ENCODE measurements at regions not wholly inside any gene's neighbourhood (a gene's known extent, or its start where the extent isn't known, plus 50 kb on each side); places are given as distances from the start of the nearest gene placed in this dataset.

- H3K9me1 ChIP-seq (ENCODE audit: insufficient read depth, low read length): no peaks in the 10 kb centered on the region
- intact Hi-C loops (cut with micrococcal nuclease) (no loop called here), dilution Hi-C loops (cut with HindIII; ENCODE audit: low sequenced_read_pairs, unreplicated experiment) (no loop called here), in situ Hi-C loops (cut with MboI; ENCODE audit: low sequenced_read_pairs) (no loop called here)
- BruUV-seq (replicated peaks): no TSS peak
- no peaks in the 10 kb centered on the region for H4K20me1 ChIP-seq (ENCODE audit: insufficient read depth, low read length)
- no peaks in the 10 kb centered on the region for H3K4me1 ChIP-seq (ENCODE audit: control insufficient read depth, insufficient read depth, low read length)
- H4K5ac ChIP-seq (ENCODE audit: low read depth, low read length): no peak overlapping the region
- H4K8ac ChIP-seq (ENCODE audit: low read depth in 2 of 2, low read length in 2 of 2): no peak overlapping the region
- H3K9ac ChIP-seq (ENCODE audit: low read depth, low read length): no peak overlapping the region
- no peak overlapping the region for H3K4me3 ChIP-seq (ENCODE audit: insufficient read depth, low read depth, low read length)
- no peaks in the 10 kb centered on the region for H3K79me1 ChIP-seq (ENCODE audit: low read depth in 1 of 2, low read length in 2 of 2)
- no peak overlapping the region for H2AK5ac ChIP-seq (ENCODE audit: low read depth, low read length)
- no CpG with 5 or more reads among the region's 3 CpGs for WGBS, 2 experiments (ENCODE audit: extremely low coverage in 2 of 2, insufficient read length in 1 of 2)
- DNase-seq: no peak
- no peak overlapping the region for H3K4ac ChIP-seq (ENCODE audit: low read depth, low read length)
- H2AFZ ChIP-seq (replicated peaks; ENCODE audit: low read length, poor library complexity): no peak overlapping the region
- no peak overlapping the region for H2BK120ac ChIP-seq (ENCODE audit: low read depth, low read length)
- TF ChIP-seq MAZ (IDR thresholded peaks at IDR 0.05; ENCODE audit: borderline replicate concordance, low read depth, low read length) (no peak), POLR2A (IDR thresholded peaks at IDR 0.05; ENCODE audit: low read depth, low read length) (no peak), RAD21 (IDR thresholded peaks at IDR 0.05; ENCODE audit: low read length) (no peak), NFE2L2 (IDR thresholded peaks at IDR 0.05; ENCODE audit: low read depth, low read length) (no peak), MXI1 (IDR thresholded peaks at IDR 0.05; ENCODE audit: borderline replicate concordance, low read depth, low read length) (no peak), MAFK (IDR thresholded peaks at IDR 0.05; ENCODE audit: low read depth, low read length) (no peak), SMC3 (IDR thresholded peaks at IDR 0.05; ENCODE audit: low read depth, low read length) (no peak), RFX5 (IDR thresholded peaks at IDR 0.05; ENCODE audit: low read depth, low read length) (no peak), CHD1 (IDR thresholded peaks at IDR 0.05; ENCODE audit: low read depth, low read length) (no peak), CTCF (conservative IDR thresholded peaks at IDR 0.05; ENCODE audit: low read depth, low read length) (no peak), USF2 (IDR thresholded peaks at IDR 0.05; ENCODE audit: low read depth, low read length) (no peak), RCOR1 (IDR thresholded peaks at IDR 0.05; ENCODE audit: insufficient replicate concordance, low read length) (no peak), FOS (IDR thresholded peaks at IDR 0.05; ENCODE audit: low read depth, low read length) (no peak), ELK1 (IDR thresholded peaks at IDR 0.05; ENCODE audit: borderline replicate concordance, low read depth, low read length) (no peak), CEBPB (IDR thresholded peaks at IDR 0.05; ENCODE audit: low read depth, low read length) (no peak), BHLHE40 (IDR thresholded peaks at IDR 0.05; ENCODE audit: low read depth, low read length) (no peak)
- no peak overlapping the region for H3K23ac ChIP-seq (ENCODE audit: low read depth, low read length)
- no peak overlapping the region for H3K27ac ChIP-seq (ENCODE audit: insufficient read depth, low read length)
- H3K18ac ChIP-seq (ENCODE audit: low read depth, low read length): no peak overlapping the region
- H2BK5ac ChIP-seq (ENCODE audit: low read depth, low read length, poor library complexity, severe bottlenecking): no peak overlapping the region
- H3K27me3 ChIP-seq (ENCODE audit: control insufficient read depth, insufficient read depth, low read length): no peaks in the 10 kb centered on the region
- peaks cover 29% of the 10 kb centered on the region for H3K9me3 ChIP-seq (ENCODE audit: control insufficient read depth, insufficient read depth, low read length)
- ATAC-seq (ENCODE audit: low read depth): no peak
- H2BK20ac ChIP-seq (ENCODE audit: low read depth, low read length): no peak overlapping the region
- no peak overlapping the region for H2BK15ac ChIP-seq (ENCODE audit: low read depth, low read length)
- H4K91ac ChIP-seq (ENCODE audit: insufficient read depth, low read depth, low read length): no peak overlapping the region
- CTCF ChIA-PET: no interaction called here
- H3K14ac ChIP-seq (replicated peaks; ENCODE audit: low read depth, low read length): no peak overlapping the region
- no peaks in the 10 kb centered on the region for H3K36me3 ChIP-seq (ENCODE audit: control insufficient read depth, insufficient read depth, low read length)
- POLR2A ChIA-PET (ENCODE audit: unreplicated experiment): no interaction called here
- H3K56ac ChIP-seq (ENCODE audit: extremely low read depth, insufficient read depth, low read length): no peak overlapping the region
- no peak overlapping the region for H3K4me2 ChIP-seq (ENCODE audit: low read depth, low read length)
- H2AK9ac ChIP-seq (replicated peaks; ENCODE audit: low read depth, low read length, poor library complexity): no peak overlapping the region
Measured at GRCh38 chr14:97550463-97550862, 753.3 kb downstream of the VRK1 start.

Measured in IMR-90 (cell line).